Mucosa of rectum (tissue), 2 donors: ENCODE measurements at regions not wholly inside any gene's neighbourhood (a gene's known extent, or its start where the extent isn't known, plus 50 kb on each side); places are given as distances from the start of the nearest gene placed in this dataset.

Source experiments
- H3K27ac ChIP-seq, 2 donors: one replicate each; pipeline ENCODE4 v1.7.0; 2013; ENCODE audit warnings: inconsistent platforms in 2 of 2, low read depth in 2 of 2, low read length in 2 of 2
- H3K27me3 ChIP-seq, 2 donors: one replicate each; pipeline ENCODE4 v1.7.0; 2013; ENCODE audit warnings: low read length in 2 of 2; ENCODE audit not compliant: control insufficient read depth in 2 of 2, insufficient read depth in 2 of 2
- H3K36me3 ChIP-seq, 2 donors: one replicate each; pipeline ENCODE4 v1.7.0; 2013; ENCODE audit warnings: low read length in 2 of 2; ENCODE audit not compliant: control insufficient read depth in 2 of 2, insufficient read depth in 2 of 2
- H3K4me1 ChIP-seq, 2 donors: one replicate each; pipeline ENCODE4 v1.7.0; 2013; ENCODE audit warnings: low read length in 2 of 2, mild to moderate bottlenecking in 1 of 2; ENCODE audit not compliant: control insufficient read depth in 2 of 2, insufficient read depth in 2 of 2
- H3K4me3 ChIP-seq, 2 donors: one replicate each; pipeline ENCODE4 v1.7.0; 2013; ENCODE audit warnings: low read length in 2 of 2
- H3K9ac ChIP-seq, 2 donors: one replicate each; pipeline ENCODE4 v1.7.0; 2013; ENCODE audit warnings: low read length in 2 of 2, low read depth in 1 of 2, mild to moderate bottlenecking in 1 of 2
- H3K9me3 ChIP-seq, 2 donors: one replicate each; pipeline ENCODE4 v1.7.0; 2013; ENCODE audit warnings: low read length in 2 of 2; ENCODE audit not compliant: control insufficient read depth in 2 of 2
- donor health status: healthy.
- donor health status: Normal muscosa, but diverticular disease.

DNA sequence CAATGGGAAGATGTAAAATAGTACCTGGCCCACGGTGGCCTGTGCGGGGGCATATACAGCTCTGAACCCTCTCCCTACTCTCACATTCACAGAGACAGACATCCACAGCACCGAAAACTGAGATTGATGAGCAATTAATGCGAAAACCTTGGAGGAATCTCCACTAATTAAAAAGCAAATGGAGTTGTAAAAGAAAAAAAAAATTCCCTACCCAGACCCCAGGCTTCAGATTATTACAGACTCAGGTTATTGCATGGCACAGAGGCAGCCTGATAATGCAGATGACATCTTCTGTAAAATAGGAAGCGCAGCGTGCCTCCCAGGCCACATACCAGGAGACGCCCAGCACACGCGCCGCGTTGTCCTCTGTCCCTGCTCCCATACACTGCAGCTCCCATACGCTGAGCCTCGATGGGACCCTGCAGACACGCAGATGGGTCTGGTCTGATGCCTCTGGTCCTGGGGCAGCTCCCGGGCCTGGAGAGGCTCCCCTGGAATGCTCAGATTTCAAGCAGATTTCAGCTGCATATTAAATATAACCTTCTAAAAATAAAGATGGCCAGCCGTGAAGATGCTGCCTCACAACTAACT lies 496.1 kb upstream of the MYT1L start:
- Histone ChIP-seq H3K9me3 (no peaks in the 10 kb centered on the region), H3K27ac (no peak overlapping the region), H3K36me3 (no peaks in the 10 kb centered on the region), H3K4me3 (no peak overlapping the region), H3K4me1 (no peaks in the 10 kb centered on the region), H3K27me3 (no peaks in the 10 kb centered on the region), H3K9ac (no peak overlapping the region)

GRCh38 chr2:2826621-2827020 lies 495.5 kb upstream of the MYT1L start:
- H3K36me3 ChIP-seq, result no peaks in the 10 kb centered on the region
- H3K4me1 ChIP-seq, result no peaks in the 10 kb centered on the region
- no peak overlapping the region for H3K4me3 ChIP-seq
- peaks cover 0 to under 1% of the 10 kb centered on the region in 2 donors for H3K9me3 ChIP-seq
- no peak overlapping the region for H3K9ac ChIP-seq
- H3K27ac ChIP-seq, result no peak overlapping the region
- H3K27me3 ChIP-seq, result no peaks in the 10 kb centered on the region

- Histone ChIP-seq H3K36me3 (no peaks in the 10 kb centered on the region), H3K27me3 (no peaks in the 10 kb centered on the region), H3K9me3 (peaks cover 0 to 4% of the 10 kb centered on the region in 2 donors), H3K27ac (no peak overlapping the region), H3K4me3 (no peak overlapping the region), H3K4me1 (no peaks in the 10 kb centered on the region), H3K9ac (no peak overlapping the region)
Observed at GRCh38 chr2:2826209-2826551, 495.1 kb upstream of the MYT1L start.

DNA sequence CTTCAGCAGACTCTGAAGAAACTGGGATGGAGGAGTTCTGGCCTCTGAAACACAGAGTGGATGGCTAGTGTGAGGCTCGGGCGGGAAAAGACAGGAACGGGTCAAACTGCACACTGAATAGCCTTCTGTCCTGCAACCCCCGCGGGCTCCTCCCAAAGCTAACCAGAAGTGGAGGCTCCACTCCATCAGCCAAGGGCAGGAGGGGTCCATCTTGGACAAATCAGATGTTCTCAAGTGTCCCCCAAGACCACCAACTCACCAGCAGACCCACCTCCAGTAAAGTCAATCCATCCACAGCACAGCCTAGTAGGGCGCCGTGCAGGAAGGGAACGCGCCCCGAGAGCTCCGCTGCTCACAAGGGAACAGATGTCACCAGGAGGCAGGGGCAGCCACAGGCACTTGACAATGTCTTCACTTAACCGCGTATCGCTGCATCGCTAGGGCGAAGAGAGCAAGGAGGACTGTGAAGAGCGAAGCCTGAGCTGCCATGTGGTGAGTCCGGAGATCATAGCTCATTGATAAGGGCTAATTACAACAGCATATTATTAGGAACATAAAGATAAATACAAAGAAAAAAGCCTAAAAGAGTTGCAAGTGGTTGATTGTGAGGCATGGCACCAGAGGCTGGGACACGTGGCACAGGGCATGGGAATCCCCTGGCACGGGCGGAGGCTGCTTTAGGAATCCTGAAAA lies 494.6 kb upstream of the MYT1L start:
- H3K4me3 ChIP-seq, result no peak overlapping the region
- no peaks in the 10 kb centered on the region for H3K4me1 ChIP-seq
- H3K36me3 ChIP-seq, result no peaks in the 10 kb centered on the region
- no peak overlapping the region for H3K9ac ChIP-seq
- H3K9me3 ChIP-seq, result peaks cover 0 to 4% of the 10 kb centered on the region in 2 donors
- no peaks in the 10 kb centered on the region for H3K27me3 ChIP-seq
- H3K27ac ChIP-seq, result no peak overlapping the region

DNA sequence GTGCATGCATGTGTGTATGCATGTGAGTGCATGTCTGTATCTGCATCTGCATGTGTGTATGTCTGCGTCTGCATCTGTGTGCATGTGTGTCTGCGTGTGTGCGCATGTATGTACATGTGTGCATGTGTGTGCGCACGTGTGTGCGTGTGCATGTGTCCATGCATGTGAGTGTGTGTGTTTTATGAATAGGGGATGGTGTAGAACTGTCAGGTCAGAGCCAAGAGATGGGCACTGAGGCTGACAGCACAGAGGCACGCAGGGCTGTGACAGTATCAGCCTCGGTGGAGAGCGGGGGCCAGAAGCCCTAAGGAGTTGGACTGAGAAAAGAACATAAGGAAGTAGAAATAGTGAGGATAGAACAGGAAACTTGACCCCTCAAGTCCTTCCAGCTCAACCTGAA lies 494.0 kb upstream of the MYT1L start:
- Histone ChIP-seq H3K27me3 (no peaks in the 10 kb centered on the region), H3K9ac (no peak overlapping the region), H3K36me3 (no peaks in the 10 kb centered on the region), H3K9me3 (peaks cover 0 to 4% of the 10 kb centered on the region in 2 donors), H3K27ac (no peak overlapping the region), H3K4me1 (no peaks in the 10 kb centered on the region), H3K4me3 (no peak overlapping the region)

- Histone ChIP-seq H3K9me3 (peaks cover 0 to 4% of the 10 kb centered on the region in 2 donors), H3K27me3 (no peaks in the 10 kb centered on the region), H3K27ac (no peak overlapping the region), H3K4me1 (no peaks in the 10 kb centered on the region), H3K36me3 (no peaks in the 10 kb centered on the region), H3K9ac (no peak overlapping the region), H3K4me3 (no peak overlapping the region)
Observed at GRCh38 chr2:2824588-2824987, 493.5 kb upstream of the MYT1L start.

- Histone ChIP-seq H3K27me3 (no peaks in the 10 kb centered on the region), H3K9ac (no peak overlapping the region), H3K9me3 (peaks cover 0 to 4% of the 10 kb centered on the region in 2 donors), H3K27ac (no peak overlapping the region), H3K36me3 (no peaks in the 10 kb centered on the region), H3K4me1 (no peaks in the 10 kb centered on the region), H3K4me3 (no peak overlapping the region)
Observed at GRCh38 chr2:2823061-2823753, 492.1 kb upstream of the MYT1L start.

DNA sequence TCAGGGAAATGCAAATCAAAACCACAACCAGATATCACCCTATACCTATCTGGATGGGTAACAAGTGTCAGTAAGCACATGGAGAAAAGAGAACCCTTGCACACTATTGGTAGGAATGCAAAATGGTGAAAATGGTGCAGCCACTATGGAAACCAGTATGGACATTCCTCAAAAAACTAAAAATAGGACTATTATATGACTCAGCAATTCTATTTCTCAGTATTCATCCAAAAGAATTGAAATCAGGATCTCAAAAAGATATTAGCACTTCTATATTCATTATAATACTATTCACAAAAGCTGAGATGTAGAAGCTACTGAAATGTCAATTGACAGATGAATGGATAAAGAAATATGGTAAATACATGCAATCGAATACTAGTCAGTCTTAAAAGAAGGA lies 491.1 kb upstream of the MYT1L start:
- Histone ChIP-seq H3K27me3 (no peaks in the 10 kb centered on the region), H3K9me3 (peaks cover 0 to 4% of the 10 kb centered on the region in 2 donors), H3K4me1 (no peaks in the 10 kb centered on the region), H3K27ac (no peak overlapping the region), H3K4me3 (no peak overlapping the region), H3K9ac (no peak overlapping the region), H3K36me3 (no peaks in the 10 kb centered on the region)

DNA sequence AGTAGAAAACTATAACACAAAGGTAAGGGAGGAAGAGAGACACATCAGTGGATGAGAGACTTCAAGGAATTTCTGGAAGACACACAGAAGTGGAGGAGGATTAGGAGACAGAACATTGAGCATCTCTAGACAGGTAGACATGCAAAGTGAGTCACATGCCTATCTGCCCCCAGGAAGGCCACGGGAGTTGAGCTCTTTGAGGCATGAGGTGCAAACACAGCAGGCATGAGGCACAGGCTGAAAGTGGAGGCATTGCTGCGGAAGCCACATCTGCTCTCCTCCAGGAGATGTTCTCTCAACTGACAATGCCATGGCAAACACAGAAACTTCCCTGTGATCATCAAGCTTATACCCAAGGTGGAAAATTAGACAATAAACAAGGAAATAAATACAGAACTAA lies 481.6 kb upstream of the MYT1L start:
- Histone ChIP-seq H3K27ac (no peak overlapping the region), H3K4me1 (no peaks in the 10 kb centered on the region), H3K27me3 (no peaks in the 10 kb centered on the region), H3K9me3 (peaks cover 0 to 3% of the 10 kb centered on the region in 2 donors), H3K36me3 (no peaks in the 10 kb centered on the region), H3K9ac (no peak overlapping the region), H3K4me3 (no peak overlapping the region)

GRCh38 chr2:2812117-2812516 lies 481.0 kb upstream of the MYT1L start:
- Histone ChIP-seq H3K27me3 (no peaks in the 10 kb centered on the region), H3K9me3 (peaks cover 0 to 3% of the 10 kb centered on the region in 2 donors), H3K27ac (no peak overlapping the region), H3K9ac (no peak overlapping the region), H3K36me3 (no peaks in the 10 kb centered on the region), H3K4me1 (no peaks in the 10 kb centered on the region), H3K4me3 (no peak overlapping the region)
